VCaP (cell line): ENCODE measurements at regions not wholly inside any gene's neighbourhood (a gene's known extent, or its start where the extent isn't known, plus 50 kb on each side); places are given as distances from the start of the nearest gene placed in this dataset.

ENCODE experiments used
- H3K27ac ChIP-seq: fragments of 450-650 bp; 2 replicates; pipeline ENCODE4 v1.5.1; 2017
- TF ChIP-seq, protein P1 (sequence below): fragments of 450-650 bp; conservative IDR thresholded peaks from 2 replicates; pipeline ENCODE4 v1.5.1; 2017; ENCODE audit warnings: mild to moderate bottlenecking, moderate library complexity

DNA sequence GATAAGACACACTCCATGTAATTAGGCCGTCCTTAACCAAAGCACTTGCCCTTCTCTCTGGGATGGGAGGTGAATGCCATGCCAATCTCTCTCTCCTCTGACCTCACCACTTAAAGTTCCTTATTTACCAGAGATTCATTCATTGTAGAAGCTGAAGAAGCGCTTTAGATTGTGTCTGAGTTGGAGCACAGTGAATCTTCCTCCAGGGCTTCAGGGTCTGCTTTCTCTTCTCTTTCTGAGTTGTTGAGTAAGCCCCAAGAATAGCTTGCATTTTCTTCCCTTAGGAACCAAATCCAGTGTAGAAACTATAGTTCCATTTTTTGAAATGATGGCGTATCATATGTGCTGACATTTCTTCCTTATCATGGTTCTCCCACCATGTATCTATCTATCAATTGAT, 104.5 kb upstream of the MAML3 start:
- TF ChIP-seq, protein P1, sequence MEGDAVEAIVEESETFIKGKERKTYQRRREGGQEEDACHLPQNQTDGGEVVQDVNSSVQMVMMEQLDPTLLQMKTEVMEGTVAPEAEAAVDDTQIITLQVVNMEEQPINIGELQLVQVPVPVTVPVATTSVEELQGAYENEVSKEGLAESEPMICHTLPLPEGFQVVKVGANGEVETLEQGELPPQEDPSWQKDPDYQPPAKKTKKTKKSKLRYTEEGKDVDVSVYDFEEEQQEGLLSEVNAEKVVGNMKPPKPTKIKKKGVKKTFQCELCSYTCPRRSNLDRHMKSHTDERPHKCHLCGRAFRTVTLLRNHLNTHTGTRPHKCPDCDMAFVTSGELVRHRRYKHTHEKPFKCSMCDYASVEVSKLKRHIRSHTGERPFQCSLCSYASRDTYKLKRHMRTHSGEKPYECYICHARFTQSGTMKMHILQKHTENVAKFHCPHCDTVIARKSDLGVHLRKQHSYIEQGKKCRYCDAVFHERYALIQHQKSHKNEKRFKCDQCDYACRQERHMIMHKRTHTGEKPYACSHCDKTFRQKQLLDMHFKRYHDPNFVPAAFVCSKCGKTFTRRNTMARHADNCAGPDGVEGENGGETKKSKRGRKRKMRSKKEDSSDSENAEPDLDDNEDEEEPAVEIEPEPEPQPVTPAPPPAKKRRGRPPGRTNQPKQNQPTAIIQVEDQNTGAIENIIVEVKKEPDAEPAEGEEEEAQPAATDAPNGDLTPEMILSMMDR, result no peak
- no peak overlapping the region for H3K27ac ChIP-seq

DNA sequence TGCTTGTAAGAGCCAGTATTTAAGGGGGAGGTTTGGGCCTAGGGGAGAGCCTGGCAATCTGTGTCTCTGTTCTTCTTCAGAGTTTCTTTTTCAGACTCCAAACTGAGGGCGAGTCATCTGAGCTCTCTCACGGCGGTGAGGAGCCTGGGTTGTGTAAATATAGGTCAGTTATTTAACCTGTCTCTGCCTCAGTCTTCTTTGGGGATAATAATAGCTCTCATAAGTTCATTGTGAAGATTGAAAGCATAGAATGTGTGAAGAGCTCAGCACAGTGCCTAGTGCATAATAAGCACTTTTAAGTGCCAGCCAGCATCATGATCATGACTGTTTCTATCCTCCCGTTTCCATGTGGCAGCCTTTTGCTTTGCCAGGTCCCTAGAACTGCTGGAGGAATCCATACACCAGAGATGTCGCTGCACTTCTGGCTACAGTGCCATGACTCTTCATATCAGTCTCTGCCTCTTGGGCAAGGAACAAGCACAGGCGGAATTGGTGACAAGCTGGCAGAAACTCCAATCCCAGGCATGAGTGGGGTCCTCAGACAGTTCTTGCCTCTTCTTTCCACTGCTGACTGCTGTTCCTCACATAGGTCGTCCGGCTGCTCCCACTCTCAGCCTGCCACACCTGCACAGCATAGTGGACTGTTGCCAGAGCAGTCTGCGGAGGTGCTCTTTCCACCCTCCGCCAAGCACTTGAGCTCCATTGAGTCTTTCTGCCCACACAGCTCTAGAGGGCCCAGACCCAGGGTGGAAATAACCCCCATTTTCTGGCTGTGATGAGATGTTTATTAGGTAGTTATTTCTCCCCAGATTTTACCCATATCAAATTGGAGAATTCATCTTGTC, 103.7 kb upstream of the MAML3 start:
- no peak overlapping the region for H3K27ac ChIP-seq
- TF ChIP-seq, protein P1, result no peak

DNA sequence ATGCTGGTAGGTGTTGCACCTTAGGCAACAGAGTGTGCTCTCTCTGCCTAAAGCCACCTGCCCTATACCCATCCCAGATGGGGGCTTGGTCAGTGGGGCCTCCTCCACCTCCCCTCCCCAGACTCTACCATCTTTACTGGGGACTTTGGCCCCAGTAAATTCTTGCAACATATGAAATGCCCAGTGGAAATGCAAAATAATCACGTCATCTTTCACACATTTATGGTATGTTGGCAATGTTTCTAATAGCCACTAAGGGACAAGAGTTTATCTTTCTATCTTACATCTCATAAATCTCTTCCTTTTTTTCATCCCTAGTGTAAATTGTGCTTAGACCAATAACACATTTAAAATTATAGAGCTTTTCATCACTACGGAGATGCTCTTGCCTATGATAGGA, 103.0 kb upstream of the MAML3 start:
- no peak overlapping the region for H3K27ac ChIP-seq
- TF ChIP-seq, protein P1, result no peak

DNA sequence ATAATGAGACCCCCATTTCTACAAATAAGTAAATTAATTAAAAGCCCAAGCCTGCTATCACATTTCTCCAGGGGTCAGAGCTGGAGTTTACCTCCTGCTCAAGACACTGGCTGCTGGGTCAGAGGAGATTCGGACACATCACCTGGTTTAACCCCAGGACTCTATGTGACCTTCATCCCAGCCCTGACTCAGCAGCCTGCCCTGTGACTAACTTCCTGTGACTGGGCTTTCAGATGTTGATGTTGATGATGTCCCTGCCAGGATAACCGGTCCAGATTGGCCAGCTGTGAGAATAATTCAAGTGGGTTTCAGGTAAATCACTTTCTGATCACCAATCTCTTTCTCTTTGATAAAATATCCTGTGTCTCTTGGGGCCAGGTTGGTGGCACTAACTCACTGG, 102.4 kb upstream of the MAML3 start:
- H3K27ac ChIP-seq, result peak overlapping the region; percentile 97
- TF ChIP-seq, protein P1, result no peak

DNA sequence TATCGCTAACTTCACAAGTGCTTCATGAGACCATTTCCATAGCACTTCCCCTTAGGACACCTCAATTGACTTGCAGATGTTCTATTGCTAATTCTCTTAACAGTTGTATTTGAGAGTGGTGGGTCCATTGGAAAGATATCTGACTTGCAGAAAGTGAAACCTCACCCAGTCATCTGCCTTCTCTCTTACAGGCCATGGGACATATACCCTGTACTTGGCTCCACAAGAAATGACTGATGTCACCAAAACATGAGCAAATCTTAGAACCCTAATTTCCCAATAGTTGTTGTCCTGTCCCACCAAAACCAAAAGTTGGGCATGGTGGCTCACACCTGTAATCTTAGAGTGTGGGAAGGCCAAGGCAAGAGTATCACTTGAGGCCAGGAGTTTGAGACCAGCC, 101.9 kb upstream of the MAML3 start:
- peak overlapping the region; percentile 97 for H3K27ac ChIP-seq
- TF ChIP-seq, protein P1, result no peak

DNA sequence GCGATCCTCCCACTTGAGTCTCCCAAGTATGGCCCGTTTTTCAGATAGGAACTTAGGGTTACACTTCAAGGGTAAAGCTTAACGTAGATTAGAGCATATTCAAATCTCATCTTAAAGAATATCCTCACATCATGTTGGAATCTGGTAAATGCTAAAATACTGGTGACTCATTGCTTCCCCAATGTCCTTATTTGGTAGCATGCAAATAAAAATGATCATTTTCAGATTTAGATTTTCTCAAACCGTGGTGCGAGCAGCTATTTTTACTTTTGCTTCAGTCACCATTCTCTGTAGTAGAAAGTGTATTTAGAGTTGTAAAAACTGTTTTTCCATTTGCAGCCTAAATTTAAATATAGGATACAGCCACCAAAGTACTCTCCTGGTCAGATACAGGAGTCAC, 101.5 kb upstream of the MAML3 start:
- H3K27ac ChIP-seq, result peak overlapping the region; percentile 97
- TF ChIP-seq, protein P1, result no peak

DNA sequence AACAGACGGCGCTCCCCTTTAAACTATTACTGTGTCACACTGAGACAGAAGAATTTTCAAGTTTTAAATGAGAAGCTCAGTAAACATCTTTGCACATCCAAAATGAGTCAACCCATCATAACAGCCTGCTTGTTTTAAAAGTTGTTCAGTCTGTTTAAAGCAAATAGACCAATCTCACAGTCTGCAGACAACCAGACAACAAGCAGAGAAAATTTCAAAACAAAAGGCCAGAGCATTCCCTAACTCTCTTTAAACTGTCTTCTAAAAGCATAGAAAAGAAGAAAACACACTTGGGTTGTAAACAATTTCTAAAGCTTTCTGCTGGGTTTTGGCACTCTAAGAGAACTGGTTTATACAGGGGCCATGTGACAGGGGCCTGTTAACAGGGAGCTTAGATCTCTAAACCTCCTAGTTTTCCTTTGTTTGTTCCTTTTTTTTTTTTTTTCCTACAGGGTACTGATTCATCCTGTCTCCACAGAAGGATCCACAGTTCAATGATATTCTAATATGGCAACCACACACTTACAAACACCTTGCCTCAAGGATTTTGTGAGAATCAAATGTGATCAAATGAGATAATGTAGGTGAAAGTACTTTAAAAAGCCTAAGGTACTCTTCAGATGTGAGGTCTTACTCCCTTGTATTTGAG, 100.8 kb upstream of the MAML3 start:
- H3K27ac ChIP-seq, result peak overlapping the region; percentile 97
- TF ChIP-seq, protein P1, result no peak
